ENCODE measurements at regions not wholly inside any gene's neighbourhood (a gene's known extent, or its start where the extent isn't known, plus 50 kb on each side); places are given as distances from the start of the nearest gene placed in this dataset.
"Not testable (repeated sequence)": the region's sequence is repeated elsewhere in the genome, so short reads cannot be mapped to it uniquely, and the experiment has no call there.

DNA sequence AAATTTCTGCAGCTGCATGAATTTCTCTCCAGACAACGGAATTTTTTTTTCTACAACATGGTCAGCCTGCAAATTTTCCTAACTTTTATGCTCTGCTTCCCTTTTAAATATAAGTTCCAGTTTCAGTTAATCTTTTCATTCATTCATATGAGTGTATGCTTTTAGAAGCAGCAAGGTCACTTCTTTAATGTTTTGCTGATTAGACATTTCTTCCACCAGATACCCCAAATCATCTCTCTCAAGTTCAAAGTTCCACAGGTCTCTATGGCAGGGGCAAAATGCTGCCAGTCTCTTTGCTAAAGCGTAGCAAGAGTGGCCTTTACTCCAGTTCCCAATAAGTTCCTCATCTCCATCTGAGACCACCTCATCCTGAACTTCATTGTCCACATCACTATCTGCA lies 205.6 kb upstream of the GRM7 start:
- ATAC-seq (no peak), DNase-seq (no peak)
- no peaks in the 10 kb centered on the region for H3K27me3 Mint-ChIP-seq (ENCODE audit: low read depth)
- no peak overlapping the region for H3K27ac Mint-ChIP-seq
- peaks cover 25% of the 10 kb centered on the region for H3K9me3 Mint-ChIP-seq (ENCODE audit: insufficient read depth)
- H3K4me3 Mint-ChIP-seq: no peak overlapping the region
- no peaks in the 10 kb centered on the region for H3K36me3 Mint-ChIP-seq (ENCODE audit: low read depth)
- no peaks in the 10 kb centered on the region for H3K4me1 Mint-ChIP-seq (ENCODE audit: low read depth)
- ChIA-PET POLR2A (no interaction called here), CTCF (no interaction called here)

DNA sequence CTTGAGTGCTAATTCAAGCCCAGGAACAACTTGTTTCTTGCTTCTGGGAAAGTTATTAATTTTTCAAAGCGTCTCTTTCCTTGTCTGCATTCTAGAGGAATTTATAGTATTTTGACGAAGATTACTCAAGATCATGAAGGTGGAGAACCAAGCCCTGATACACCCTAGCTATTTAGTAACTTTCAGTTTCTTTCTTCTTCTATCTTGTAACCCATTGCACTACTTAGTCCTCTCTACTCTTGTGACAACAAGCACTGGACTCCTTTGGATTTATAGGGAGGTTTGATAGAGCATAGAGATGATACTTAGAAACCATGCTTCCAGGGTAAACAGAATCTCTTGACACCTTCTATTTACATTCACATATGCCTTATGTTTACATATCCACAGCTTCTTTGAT lies 203.3 kb upstream of the GRM7 start:
- Mint-ChIP-seq H3K27ac (no peak overlapping the region), H3K9me3 (ENCODE audit: insufficient read depth) (peaks cover 15% of the 10 kb centered on the region), H3K4me3 (no peak overlapping the region), H3K36me3 (ENCODE audit: low read depth) (no peaks in the 10 kb centered on the region), H3K4me1 (ENCODE audit: low read depth) (no peaks in the 10 kb centered on the region), H3K27me3 (ENCODE audit: low read depth) (no peaks in the 10 kb centered on the region)
- ATAC-seq (no peak), DNase-seq (no peak)
- CTCF ChIA-PET: no interaction called here
- POLR2A ChIA-PET: no interaction called here

DNA sequence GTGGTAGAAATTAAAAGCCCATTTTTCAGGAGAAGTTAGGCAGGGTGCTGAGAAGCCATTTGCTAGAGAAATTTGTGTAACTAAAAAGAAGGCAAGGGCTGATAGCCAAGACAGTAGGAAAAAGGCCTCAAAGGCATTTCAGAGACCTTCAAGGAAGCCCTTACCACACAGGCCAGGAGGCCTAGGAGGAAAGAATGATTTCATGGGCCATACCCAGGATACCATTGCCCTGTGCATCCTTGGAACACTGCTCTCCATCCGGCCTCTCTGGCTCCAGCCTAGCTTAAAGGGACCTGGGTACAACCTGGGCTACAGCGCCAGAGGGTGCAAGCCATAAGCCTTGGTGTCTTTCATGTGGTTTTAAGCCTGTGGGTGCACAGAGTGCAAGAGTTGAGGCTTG lies 193.6 kb upstream of the GRM7 start:
- Mint-ChIP-seq H3K4me1 (ENCODE audit: low read depth) (no peaks in the 10 kb centered on the region), H3K27me3 (ENCODE audit: low read depth) (no peaks in the 10 kb centered on the region), H3K9me3 (ENCODE audit: insufficient read depth) (peaks cover 5% of the 10 kb centered on the region), H3K4me3 (no peak overlapping the region), H3K27ac (no peak overlapping the region), H3K36me3 (ENCODE audit: low read depth) (no peaks in the 10 kb centered on the region)
- no peak for ATAC-seq
- ChIA-PET POLR2A (no interaction called here), CTCF (no interaction called here)
- no peak for DNase-seq

DNA sequence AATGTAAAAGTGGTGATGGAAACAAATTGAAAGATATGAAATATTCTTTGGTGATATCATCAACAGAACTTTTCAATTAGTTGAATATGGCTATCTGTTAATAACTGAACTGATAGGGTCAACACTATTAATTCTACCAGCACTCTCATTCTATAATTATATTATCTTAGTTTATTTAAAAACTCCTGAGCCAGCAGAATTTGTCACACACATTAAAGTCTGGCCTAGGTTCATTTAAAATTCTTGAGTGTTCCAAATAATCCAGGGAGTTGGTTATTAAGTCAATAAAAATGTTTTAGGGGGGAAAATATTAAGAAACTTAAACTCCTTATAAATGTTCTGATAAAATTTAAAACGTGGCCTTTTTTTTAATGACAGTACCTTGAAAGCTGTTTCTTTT lies 189.6 kb upstream of the GRM7 start:
- Mint-ChIP-seq H3K27ac (no peak overlapping the region), H3K9me3 (ENCODE audit: insufficient read depth) (peaks cover 5% of the 10 kb centered on the region), H3K4me3 (no peak overlapping the region), H3K27me3 (ENCODE audit: low read depth) (no peaks in the 10 kb centered on the region), H3K36me3 (ENCODE audit: low read depth) (no peaks in the 10 kb centered on the region), H3K4me1 (ENCODE audit: low read depth) (no peaks in the 10 kb centered on the region)
- ChIA-PET POLR2A (no interaction called here), CTCF (no interaction called here)
- ATAC-seq (no peak), DNase-seq (no peak)

DNA sequence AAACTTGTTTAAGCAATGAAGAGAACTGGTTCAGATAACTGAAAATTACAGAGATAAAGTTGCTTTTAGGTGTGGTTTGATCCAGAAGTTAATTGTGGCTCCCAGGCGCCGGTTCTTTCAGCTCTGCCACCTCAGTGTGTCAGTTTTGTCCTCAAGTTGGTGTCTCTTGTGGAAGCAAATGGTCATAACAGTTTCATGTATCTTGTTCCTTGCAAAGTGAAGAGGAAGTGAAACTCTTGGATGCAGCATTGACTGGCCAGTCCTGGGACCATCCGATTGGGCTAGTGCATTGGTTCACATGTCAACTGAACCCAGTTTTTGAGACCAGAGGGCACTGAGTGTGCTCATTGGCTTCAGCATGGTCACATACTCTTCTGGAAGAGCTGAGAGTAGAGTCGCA lies 181.4 kb upstream of the GRM7 start:
- CTCF ChIA-PET: no interaction called here
- Mint-ChIP-seq H3K36me3 (ENCODE audit: low read depth) (no peaks in the 10 kb centered on the region), H3K27me3 (ENCODE audit: low read depth) (no peaks in the 10 kb centered on the region), H3K4me1 (ENCODE audit: low read depth) (no peaks in the 10 kb centered on the region), H3K27ac (no peak overlapping the region), H3K4me3 (no peak overlapping the region), H3K9me3 (ENCODE audit: insufficient read depth) (peaks cover 3% of the 10 kb centered on the region)
- POLR2A ChIA-PET: no interaction called here
- no peak for DNase-seq
- ATAC-seq: no peak

DNA sequence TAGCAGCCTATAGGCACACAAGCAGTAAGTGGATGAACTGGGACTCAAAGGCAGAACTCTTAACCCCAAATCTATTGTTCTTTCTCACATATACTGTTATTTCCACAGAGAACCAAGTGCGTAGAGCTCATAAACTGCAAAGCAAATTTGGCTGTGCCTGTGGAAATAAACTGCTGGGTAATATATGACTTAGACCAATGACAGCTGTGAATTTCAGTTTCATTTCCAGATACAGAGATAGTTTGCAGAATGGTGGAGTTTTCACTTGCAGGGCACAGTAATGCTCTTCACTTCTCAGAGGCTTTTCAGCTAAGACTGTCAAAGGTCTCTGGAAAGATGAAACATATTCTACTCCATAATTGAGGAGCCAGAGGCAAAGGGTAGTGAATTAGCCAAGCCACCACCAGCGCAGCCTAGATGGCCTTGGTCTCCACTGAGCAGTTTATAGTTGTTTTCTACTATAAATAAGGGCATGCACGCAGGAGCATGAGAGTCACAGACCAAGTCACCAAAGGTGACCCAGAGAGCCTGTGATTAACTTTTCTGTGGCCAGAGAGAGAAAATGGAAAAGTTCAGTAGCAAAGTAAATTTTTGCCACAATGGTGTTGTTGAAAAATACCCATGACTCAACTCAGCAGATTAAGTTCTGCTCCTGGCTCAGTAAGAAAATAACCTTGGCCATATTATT lies 180.7 kb upstream of the GRM7 start:
- Mint-ChIP-seq H3K4me1 (ENCODE audit: low read depth) (no peaks in the 10 kb centered on the region), H3K9me3 (ENCODE audit: insufficient read depth) (peaks cover 3% of the 10 kb centered on the region), H3K4me3 (no peak overlapping the region), H3K36me3 (ENCODE audit: low read depth) (no peaks in the 10 kb centered on the region), H3K27me3 (ENCODE audit: low read depth) (no peaks in the 10 kb centered on the region), H3K27ac (no peak overlapping the region)
- ATAC-seq (no peak), DNase-seq (no peak)
- ChIA-PET POLR2A (no interaction called here), CTCF (no interaction called here)

DNA sequence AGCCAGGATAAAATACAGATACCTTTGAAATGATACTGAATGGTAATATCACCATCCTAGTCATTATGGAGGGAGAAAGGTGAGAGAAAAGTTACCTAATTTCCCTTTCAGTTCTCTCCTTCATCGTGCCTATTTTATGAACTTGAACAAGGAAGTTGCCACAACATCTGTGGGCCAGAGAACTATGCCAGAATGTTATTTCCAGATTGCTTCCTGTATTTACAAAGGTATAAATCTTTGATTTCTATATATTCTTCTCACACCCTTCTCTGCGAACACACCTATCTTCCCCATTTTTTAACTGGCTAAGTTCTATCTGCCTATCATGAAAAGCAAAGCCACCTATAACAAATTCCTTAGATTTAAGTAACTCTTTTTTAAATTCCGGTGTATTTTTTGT lies 163.6 kb upstream of the GRM7 start:
- H3K4me1 Mint-ChIP-seq (ENCODE audit: low read depth): no peaks in the 10 kb centered on the region
- no peak overlapping the region for H3K4me3 Mint-ChIP-seq
- ChIA-PET CTCF (no interaction called here), POLR2A (no interaction called here)
- no peak overlapping the region for H3K27ac Mint-ChIP-seq
- DNase-seq (no peak), ATAC-seq (no peak)
- no peaks in the 10 kb centered on the region for H3K36me3 Mint-ChIP-seq (ENCODE audit: low read depth)
- H3K9me3 Mint-ChIP-seq (ENCODE audit: insufficient read depth): peaks cover 10% of the 10 kb centered on the region
- H3K27me3 Mint-ChIP-seq (ENCODE audit: low read depth): no peaks in the 10 kb centered on the region

DNA sequence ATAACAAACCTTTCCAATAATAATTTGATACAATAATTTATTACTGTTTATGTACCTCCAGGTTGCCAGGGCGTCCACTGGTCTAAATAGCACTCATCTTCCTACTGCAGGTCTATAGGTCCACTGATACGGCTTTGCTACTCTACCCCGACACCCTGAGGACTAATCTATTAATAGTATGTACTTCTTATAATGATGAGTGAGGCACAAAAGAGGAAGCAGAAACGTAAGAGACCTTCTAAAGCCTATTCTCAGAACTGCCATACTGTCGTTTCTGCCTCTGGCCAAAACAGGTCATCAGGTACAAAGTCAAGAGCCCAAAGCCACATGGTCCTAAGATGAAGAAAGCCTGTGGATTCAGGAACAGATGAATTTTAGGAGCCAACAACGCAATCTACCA lies 163.2 kb upstream of the GRM7 start:
- POLR2A ChIA-PET: no interaction called here
- ATAC-seq (no peak), DNase-seq (no peak)
- H3K27ac Mint-ChIP-seq: no peak overlapping the region
- H3K36me3 Mint-ChIP-seq (ENCODE audit: low read depth): no peaks in the 10 kb centered on the region
- no peaks in the 10 kb centered on the region for H3K27me3 Mint-ChIP-seq (ENCODE audit: low read depth)
- CTCF ChIA-PET: no interaction called here
- H3K9me3 Mint-ChIP-seq (ENCODE audit: insufficient read depth): peaks cover 10% of the 10 kb centered on the region
- H3K4me3 Mint-ChIP-seq: no peak overlapping the region
- H3K4me1 Mint-ChIP-seq (ENCODE audit: low read depth): no peaks in the 10 kb centered on the region

DNA sequence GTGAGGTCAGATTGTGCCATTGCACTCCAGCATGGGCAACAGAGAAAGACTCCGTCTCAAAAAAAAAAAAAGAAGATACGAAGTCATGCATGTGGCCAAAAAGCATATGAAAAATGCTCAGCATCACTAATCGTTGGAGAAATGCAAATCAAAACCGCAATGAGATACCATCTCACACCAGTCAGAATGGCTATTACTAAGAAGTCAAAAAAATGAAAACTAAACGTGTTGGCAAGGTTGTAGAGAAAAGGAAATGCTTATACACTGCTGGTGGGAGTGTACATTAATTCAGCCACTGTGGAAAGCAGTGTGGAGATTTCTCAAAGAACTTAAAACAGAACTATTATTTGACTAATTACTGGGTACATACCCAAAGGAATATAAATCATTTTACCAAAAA lies 156.1 kb upstream of the GRM7 start:
- DNase-seq; ATAC-seq; H3K4me1 Mint-ChIP-seq (ENCODE audit: low read depth); CTCF ChIA-PET; H3K36me3 Mint-ChIP-seq (ENCODE audit: low read depth); H3K27ac Mint-ChIP-seq; H3K27me3 Mint-ChIP-seq (ENCODE audit: low read depth); POLR2A ChIA-PET; H3K4me3 Mint-ChIP-seq: not testable (repeated sequence)
- H3K9me3 Mint-ChIP-seq (ENCODE audit: insufficient read depth): peaks cover 29% of the 10 kb centered on the region

DNA sequence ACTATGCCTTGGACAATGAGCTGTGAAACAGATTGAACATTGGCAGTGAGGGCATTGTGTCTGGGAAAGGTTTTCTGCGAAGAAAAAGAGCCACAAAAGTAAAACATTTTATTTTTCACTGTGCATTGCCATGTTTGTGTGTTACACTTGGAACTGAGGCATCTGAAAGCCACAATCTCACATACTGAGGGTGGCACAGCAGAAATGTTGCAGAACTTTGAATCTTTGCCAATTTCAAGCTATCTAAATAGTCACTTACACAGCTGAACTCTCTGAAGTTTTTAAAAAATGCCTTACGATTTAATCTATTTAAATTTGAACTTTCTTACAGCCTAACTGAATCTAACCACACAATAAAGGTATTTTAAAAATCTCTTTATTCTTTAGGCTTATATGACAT lies 154.1 kb upstream of the GRM7 start:
- Mint-ChIP-seq H3K27me3 (ENCODE audit: low read depth) (no peaks in the 10 kb centered on the region), H3K27ac (no peak overlapping the region), H3K36me3 (ENCODE audit: low read depth) (no peaks in the 10 kb centered on the region), H3K9me3 (ENCODE audit: insufficient read depth) (peaks cover 19% of the 10 kb centered on the region), H3K4me3 (no peak overlapping the region), H3K4me1 (ENCODE audit: low read depth) (no peaks in the 10 kb centered on the region)
- POLR2A ChIA-PET: no interaction called here
- DNase-seq (no peak), ATAC-seq (no peak)
- CTCF ChIA-PET: no interaction called here

DNA sequence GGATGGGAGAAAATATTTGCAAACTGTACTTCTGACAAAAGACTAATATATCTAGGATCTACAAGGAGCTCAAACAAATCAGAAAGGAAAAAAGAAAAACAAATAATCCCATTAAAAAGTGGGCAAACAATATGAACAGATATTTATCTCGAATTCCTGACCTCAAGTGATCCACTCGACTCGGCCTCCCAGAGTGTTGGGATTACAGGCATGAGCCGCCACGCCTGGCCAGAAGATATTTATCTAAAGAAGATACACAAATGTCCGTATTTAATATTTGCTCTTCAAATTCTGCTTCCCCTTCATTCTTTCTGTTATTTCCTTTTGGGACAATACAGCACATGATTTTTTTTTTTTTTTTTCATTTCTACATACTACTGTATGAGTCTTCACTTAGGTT lies 151.7 kb upstream of the GRM7 start:
- POLR2A ChIA-PET: no interaction called here
- DNase-seq (no peak), ATAC-seq (no peak)
- Mint-ChIP-seq H3K27ac (no peak overlapping the region), H3K4me3 (no peak overlapping the region), H3K27me3 (ENCODE audit: low read depth) (no peaks in the 10 kb centered on the region), H3K9me3 (ENCODE audit: insufficient read depth) (peaks cover 11% of the 10 kb centered on the region), H3K4me1 (ENCODE audit: low read depth) (no peaks in the 10 kb centered on the region), H3K36me3 (ENCODE audit: low read depth) (no peaks in the 10 kb centered on the region)
- CTCF ChIA-PET: no interaction called here

DNA sequence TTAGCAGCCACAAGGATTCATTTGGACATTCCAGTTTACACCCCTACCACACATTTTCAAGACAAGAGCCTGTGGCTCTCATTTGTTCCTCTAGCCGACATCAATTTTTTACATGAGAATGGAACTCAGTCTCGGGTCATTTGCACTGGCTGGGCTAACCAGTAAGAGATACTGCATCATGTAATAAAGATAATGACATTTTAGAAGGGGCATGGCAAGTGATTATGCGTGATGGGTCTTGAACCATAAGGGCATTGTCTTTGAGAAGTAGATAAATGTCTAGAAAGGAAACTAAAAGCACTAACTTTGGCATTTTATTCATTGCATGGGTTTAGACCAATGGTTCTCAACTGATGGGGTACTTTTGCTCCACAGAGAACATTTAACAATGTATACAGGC lies 146.0 kb upstream of the GRM7 start:
- CTCF ChIA-PET: no interaction called here
- POLR2A ChIA-PET: no interaction called here

DNA sequence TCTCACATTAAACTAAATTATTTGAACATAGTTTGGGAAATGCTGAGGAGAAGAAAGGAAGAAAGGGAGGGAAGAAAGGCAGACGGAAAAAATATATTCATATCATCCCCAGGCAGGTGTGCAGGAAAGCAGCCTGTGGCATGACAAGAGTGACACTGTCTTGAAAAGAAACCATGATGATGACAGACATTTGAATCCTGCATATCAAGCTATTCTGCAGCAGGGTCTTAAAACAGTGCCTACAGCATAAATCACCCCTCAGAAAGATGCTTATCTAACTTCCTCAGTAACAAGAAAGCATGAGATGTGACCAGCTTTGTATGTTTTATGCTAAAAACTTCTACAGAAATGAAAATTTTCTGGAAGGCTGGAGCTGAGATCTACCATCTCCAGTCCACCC lies 144.5 kb upstream of the GRM7 start:
- Mint-ChIP-seq H3K27me3 (ENCODE audit: low read depth) (no peaks in the 10 kb centered on the region), H3K9me3 (ENCODE audit: insufficient read depth) (peaks cover 7% of the 10 kb centered on the region), H3K36me3 (ENCODE audit: low read depth) (no peaks in the 10 kb centered on the region), H3K4me1 (ENCODE audit: low read depth) (no peaks in the 10 kb centered on the region), H3K27ac (no peak overlapping the region), H3K4me3 (no peak overlapping the region)
- POLR2A ChIA-PET: no interaction called here
- DNase-seq: no peak
- ATAC-seq: no peak
- CTCF ChIA-PET: no interaction called here

More for the DNA sequence above, 146.0 kb upstream of the GRM7 start:
- Mint-ChIP-seq H3K36me3 (ENCODE audit: low read depth) (no peaks in the 10 kb centered on the region), H3K4me3 (no peak overlapping the region), H3K9me3 (ENCODE audit: insufficient read depth) (peaks cover 6% of the 10 kb centered on the region), H3K4me1 (ENCODE audit: low read depth) (no peaks in the 10 kb centered on the region), H3K27ac (no peak overlapping the region), H3K27me3 (ENCODE audit: low read depth) (no peaks in the 10 kb centered on the region)
- DNase-seq (no peak), ATAC-seq (no peak)
